Activated CD4-positive, alpha-beta T cell treated with anti-CD3 and anti-CD28 coated beads for 4 hours (primary cell): ENCODE measurements at regions not wholly inside any gene's neighbourhood (a gene's known extent, or its start where the extent isn't known, plus 50 kb on each side); places are given as distances from the start of the nearest gene placed in this dataset.

ENCODE experiments used
- DNase-seq, 2 donors: peaks; one replicate each; pipeline ENCODE4 v3.0.0-alpha.2; 2020

DNA sequence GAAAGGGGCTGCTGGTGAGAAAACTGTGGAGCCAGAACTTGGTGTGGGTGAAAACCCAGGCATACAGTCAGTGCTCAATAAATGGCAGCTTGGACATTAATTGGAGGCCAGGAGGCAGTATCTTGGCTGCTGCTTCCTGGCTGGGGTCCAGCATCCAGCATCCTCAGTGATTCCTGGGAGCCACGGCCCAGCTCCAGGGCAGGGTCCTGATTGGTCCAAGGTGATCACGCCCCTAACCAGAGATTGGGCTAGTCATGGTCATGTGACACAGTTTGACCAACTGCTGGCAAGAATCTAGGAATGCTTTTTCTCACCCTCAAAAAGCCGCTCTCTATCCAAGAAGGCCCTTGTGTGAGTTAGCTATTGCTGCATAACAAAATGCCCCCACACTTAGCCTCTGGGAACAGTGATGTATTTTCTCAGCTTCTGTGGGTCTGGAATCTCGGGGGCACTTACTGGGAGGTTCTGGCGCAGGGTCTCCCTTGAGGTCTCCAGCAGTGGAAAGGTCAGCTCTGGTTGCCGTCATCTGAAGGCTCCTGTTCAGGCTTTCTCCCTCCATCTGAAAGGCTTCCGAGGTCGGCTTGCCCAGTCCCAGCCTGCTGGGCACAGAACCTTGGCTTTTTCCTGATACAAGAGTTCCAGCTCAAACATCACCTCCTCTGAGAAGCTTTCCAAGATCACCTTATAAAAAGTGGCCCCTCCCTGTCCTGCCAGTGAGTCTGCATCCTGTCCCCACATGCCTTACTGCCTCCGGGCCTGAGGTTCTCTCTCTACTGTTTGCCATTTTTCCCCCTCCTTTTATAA, 119.2 kb upstream of the NCOR2 start:
- DNase-seq, result no peak

DNA sequence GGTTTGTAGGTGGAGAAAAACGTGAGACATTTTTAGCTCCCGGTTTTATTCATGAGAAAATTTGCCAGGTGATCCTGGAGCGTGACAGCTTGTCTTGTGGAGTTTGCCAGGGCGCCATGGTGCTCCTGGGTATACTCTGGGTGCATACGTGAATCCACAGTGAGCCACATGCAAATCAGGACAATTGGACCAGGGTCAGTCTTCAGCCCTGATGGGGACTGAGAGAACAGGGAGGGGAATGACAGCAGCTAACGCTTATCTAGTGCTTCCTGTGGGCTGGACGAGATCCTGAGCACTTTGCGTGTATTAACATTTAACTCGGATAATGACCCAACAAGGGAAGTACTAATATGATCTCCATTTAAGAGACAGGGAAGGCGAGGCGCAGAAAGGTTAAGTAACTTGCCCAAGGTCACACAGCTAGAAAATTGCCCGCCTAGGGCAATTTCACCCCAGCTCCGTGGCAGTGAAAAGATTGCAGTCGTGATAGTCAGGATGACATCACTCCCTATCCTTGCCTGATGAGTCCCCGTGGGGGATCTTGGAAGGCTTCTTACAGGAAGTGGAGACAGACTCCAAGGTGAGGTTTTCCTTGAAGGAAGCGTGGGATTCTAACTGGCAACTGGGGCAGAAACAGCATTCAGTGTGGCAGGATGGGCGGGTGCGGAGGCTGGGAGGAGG, 118.4 kb upstream of the NCOR2 start:
- DNase-seq, result no peak

DNA sequence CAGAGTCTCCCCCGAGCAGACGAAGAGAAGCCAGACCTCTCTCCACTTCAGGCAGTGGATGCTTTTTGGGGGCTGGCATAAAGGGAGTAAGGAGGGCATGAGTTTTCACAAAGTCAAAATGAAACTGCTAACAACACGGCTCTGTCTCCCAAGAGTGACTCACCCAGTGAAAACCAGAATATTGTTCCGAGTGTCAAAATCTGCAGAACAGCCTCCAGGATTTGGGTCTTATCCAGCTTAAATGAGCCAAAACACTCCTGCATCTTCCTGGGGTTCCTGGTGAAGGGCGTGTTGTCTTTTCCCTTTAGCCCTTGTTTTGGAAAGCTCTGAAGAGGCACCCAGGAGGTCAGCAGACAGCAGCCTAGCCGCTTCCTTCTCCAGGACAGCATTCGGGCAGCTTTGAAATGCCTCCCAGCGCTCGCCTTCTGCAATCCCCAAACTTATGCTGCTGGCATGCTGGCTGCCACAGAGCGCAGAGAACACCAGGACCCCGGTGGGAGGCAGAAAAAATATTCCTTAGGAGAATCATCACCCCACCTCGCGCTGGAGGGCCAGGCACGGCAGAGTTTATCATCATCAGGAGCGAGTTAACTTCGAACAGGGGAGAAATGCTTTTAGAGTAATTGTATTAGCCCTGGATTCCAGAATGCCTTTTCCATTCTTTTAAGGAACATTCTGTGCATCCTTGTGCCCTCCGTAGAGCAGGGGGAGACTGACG, 117.7 kb upstream of the NCOR2 start:
- no peak for DNase-seq

DNA sequence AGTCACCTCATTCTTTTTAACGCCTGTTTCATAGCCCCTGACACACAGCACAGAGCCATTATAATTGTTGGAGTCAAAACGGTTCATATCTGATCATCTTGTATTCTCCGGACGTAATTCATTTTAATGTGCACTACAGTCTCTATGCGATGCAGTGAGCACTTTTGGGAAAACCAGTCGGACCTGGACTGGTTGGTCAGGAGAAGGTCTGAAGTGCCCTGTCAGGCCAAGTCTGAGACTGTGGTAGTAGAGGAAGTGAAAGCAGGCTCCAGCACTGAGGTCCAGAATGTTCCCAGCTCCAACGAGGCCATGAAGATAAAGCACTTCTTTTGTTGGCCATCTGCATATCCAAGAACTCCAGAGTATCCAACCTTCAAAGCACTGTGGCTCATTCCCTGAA, 117.1 kb upstream of the NCOR2 start:
- no peak for DNase-seq

DNA sequence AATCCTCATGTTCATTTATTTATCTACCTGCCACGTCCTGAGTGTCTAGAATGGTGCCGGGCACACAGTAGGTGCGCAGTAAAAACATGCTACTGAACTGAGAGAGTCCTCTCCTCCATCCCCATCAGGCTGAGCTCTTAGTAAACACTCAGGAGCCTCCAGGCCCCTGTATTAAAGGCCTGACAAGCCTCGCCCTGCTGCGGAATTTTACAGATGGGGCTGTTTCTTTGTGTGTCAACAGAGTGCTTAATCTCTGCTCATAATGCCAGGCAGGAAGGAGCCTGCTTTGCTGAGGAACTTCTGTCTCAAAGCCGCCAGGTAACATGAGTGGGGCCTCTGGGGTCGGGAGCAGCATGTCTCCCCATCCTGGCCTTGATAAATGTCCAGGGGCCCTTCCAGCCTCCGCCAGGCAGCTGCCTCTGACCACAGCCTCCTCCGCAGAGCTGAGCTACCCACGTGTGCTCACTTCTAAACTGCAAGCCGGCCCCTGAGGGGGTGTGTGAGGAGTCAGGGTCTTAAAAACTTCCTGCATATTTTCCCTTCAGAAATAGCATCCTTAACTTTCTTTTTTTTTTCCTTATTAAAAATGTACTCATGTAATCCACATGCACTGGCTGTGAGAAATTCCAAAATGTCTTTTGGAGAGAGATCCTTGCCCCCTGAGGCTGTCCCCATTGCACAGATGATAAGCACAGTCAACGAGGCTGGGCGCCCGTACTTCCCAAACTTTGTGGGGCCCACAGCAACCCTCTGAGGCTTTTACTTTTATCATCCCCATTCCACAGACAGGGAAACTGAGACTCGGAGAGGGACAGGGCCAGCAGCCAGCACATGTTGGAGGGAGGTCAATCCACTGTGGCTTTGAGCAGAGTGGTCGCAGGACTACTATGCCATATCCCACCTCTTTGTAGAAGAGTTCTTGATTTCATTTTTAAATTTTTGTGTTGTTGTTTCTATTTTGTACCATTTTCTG, 116.0 kb upstream of the NCOR2 start:
- no peak for DNase-seq

DNA sequence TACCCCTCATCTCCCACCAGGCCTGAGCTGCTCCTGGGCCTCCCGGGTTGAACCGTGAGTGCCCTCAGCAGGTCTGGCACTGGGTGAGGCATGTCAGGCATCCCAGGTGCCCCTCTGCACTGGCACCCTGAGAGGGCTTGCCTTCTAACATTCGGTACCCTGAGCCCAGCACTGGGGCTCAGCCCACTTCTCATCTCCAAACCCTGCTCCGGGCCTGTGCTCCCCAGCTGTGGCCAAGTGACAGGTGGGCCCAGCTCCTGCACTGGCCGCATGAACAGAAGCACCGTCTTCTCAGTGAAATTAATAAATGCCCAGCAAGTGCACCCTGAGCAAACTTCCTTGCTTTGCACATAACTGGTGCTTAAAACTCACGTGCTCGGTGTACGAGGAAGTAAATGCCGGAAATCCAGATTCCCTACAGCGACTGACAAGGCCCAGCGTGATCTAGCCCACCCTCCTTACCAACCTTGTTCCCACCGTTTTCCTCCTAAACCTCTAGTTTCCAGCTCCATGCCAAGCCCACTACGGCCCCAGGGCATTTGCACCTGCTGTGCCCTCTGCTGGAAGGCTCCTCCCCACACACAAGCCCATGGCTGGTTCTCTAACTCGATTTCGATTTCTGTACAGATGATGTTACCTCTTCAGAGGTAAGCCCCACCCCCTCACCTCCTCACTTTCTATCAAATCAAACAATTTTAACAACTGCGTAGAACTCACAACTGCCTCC, 115.2 kb upstream of the NCOR2 start:
- DNase-seq, result no peak

DNA sequence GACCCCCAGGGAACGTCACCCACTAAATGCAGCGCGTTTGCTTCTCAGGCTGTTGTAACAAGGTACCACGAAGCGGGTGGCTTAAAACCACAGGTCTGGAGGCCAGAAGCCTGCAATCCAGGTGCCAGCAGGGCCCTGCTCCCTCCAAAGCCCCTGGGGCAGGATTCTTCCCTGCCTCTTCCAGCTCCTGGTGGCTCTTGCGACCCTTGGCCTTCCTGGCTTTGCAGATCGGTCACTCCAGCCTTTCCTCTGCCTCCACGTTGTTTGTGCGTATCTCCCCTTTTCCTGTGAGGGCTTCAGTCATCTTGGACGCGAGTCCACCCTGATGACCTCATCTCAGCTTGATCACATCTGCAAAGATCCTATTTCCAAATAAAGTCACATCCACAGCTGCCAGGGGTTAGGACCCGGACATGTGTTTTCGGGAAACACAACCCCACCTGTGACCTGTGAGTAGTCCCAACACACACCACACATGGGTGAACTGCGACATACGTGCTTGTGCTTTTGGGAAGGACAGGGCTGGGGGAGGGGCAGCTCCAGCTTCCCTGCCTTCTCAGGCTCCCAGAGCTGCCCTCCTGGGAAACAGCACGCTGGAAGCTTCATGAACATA, 114.5 kb upstream of the NCOR2 start:
- DNase-seq, result no peak

DNA sequence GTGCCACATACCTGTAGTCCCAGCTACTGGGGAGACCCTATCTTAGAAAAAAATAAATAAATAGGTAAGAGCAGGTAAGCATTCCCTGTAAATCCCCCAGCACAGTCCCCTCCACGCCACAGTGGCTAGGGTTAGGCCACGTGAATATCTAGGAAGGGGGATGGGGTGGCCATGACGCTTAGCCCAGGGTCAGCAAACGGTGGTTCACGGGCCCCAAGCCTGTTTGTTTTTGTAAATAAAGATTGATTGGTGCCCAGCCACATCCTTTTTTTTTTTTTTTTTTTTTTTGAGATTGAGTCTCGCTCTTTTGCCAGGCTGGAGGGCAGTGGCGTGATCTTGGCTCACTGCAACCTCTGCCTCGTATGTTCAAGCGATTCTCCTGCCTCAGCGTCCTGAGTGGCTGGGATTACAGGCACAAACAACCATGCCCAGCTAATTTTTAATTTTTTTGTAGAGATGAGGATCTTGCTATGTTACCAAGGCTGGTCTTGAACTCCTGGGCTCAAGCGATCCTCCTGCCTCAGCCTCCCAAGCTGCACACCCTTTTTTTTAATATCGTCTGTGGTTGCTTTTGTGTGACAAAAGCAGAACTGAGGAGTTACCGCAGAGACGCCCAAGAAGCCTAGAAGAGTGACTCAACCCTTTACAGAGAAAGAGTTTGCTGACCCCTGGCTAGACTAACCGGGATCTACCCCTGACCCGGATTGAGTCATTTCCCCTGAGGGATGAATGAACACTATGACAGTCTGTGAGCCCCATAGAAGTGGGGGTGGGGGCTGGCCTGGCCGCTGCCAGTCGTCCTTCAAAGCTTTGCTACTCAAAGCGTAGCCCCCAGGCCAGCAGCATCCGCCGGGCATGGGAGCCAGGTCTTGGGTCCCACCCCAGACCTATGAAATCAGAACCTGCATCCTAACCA, 113.7 kb upstream of the NCOR2 start:
- peak in 1 of 2 donors; percentile 8 for DNase-seq

DNA sequence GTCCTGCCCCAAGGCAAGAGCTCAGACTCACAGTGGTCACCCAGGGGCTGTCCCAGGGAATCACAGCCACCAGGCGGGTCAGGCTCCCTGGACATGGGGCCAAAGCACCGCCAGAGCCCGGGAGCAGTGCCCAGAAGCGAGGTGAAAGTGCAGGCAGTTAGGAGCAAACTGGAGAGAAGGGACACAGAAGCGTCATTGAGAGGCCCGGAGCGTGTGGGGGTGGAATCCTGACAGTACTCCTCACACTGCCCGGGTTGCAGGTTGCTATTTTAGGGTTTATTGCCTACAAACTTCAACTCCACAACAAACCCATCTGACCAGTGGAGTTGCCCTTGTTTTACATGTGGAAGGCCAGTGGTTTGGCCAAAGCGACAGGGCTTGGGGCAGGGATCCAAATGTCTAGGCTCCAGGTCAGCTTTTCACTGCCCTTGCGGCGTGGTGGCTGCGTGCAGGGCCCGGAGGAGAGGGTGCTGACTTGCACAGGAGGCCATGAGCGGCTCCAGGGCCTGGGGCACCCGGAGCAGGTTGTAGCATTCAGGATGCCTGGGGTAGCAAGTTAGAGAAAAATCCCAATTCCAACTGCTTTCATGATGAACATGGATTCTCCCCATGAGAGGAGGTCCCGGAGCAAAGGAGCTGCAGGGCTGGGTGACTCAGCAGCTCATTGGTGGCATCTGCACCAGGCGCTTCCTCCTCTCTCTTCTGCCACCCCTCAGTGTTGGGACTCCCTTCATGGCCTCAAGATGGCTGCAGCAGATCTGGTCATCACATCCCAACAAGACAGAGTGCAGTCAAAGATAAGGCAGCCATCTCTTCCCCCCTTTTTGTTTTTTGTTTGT, 112.3 kb upstream of the NCOR2 start:
- no peak for DNase-seq

DNA sequence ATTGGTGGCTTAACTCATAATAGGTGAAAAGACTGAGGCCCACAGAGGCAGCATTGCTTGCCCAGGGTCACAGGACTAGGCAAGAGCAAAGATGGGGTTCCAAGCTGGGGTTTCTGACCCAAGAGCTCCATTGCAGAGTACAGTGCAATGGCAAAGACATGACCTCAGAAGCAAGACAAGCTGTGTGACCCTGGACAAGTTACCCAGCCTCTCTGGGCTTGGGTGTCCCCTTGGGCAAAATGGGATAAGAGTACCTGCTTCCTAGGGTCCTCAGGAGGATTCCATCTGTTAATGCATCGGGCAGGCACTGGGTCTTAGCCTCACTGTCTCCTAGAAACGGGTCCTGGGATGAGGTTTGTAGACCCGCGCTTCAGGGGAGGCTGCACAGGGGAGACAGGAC, 111.6 kb upstream of the NCOR2 start:
- no peak for DNase-seq

DNA sequence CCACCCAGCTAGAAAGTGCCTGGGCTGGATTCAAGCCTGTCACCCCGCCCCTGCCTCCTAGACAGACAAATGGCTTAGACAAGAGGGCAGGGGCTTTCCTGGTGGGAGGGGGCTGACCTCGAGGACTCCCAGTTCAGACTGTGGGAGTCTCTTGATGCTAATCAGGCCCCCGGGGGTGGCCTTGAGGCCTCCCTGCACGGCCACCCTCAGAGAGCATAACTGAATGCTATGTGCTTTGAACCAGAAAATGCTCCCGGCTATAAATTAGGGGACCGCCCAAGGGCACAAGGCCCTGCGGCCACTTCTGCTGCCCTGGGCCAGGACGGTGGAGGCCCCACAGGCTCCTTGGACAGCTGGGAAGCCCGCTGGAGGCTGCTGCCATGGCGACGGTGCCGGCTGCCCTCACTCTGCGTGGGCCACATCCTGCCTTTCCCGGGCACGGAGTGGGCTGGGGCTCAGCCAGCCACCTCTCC, 111.0 kb upstream of the NCOR2 start:
- no peak for DNase-seq

DNA sequence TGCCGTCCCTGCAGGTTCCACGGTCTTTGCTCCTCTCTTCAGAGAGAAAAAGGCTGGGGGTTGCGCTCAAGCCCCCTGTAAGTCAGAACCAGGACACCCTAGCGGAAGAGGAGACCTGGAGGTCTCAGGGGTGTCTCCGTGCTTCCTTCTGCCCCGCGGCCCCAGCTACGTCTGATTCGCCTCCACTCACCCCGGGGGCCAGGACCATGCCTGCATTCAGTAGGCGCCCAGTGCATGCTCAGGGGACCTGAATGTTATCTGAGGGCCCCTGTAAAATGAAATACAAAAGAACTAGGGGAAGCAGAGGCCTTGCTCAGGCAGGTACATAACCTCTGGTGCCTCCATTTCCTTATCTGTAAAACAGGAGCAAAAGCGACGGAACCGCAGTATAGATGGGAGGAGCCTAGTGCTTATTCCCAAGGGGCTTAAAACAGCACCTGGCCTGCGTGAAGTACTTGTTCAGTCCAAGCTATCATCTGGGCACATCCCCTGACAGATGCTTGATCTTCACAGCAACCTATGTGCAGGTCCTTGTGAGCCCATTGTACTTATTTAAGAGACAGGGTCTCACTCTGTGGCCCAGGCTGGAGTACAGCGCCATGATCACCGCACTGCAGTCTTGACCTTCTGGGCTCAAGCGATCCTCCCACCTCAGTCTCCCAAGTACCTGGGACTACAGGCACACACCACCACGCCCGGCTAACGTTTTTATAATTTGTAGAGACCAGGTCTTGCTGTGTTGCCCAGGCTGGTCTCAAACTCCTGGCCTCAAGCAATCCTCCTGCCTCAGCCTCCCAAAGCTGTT, 110.3 kb upstream of the NCOR2 start:
- DNase-seq, result no peak

DNA sequence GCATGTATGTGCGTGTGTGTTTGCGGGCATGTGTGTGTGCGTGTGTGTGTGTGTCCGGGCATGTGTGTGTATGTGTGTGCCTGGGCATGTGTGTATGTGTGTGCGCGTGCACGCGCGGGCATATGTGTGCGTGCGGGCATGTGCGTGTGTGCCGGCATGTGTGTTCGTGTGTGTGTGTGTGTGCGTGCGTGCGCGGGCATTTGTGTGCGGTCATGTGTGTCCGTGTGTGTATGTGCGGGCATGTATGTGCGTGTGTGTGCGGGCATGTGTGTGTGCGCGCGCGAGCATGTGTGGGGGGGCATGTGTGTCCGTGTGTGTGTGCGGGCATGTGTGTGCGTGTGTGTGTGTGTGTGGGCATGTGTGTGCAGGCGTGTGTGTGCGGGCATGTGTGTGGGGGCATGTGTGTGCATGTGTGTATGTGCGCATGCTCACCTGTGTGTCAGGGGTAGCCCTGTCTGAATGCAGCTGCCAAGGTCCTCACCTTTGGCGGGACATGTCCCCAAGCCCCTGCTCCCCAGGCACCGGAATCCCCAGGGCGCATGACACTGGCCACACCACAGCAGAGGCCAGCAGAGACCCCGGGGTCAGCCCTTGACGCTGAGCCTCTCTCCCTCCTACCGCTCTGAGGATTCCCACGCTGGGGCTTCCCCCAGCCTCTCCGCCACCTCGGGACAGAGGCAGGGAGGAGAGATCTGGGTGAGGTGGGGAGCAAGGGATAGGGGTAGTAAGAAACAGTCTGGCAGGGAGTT, 109.5 kb upstream of the NCOR2 start:
- DNase-seq, result no peak

DNA sequence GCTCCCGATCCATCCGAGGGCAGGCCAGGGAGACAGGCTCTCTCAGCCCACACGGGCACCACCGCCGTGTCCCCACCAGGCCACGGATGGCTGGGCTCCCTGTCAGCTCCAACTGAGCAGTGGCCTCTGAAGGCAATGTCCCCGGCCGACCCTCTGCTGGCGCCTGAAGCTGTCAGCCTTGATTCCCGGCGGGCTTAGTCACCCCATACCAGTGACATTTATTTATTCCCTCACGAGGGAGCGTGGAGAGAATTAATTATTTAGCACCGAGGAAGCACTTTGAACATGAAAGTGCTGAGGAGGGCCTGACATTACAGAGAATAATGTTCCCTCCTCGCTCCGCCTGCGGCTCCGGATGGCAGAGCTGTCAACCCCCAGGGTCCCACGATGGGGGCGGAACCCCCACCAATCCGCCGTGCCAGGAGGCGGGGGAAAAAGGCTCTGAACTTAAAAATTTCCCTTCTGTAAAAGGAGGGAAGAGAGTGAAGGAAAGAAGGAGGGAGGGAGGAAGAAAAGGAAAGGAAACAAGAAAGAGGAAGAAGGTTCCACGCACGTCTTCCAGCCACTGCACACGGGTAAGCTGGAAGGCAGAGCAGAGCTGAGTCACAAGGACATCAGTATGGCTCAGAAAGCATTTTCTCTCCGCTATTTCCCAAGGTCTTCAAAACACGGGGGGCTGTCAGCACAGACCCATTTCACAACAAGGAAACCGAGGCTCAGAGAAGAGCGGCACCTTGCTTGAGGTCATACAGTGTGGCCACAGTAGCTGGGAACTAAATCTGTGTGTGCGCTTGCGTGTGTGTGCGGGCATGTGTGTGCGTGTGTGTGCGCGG, 108.7 kb upstream of the NCOR2 start:
- no peak for DNase-seq

DNA sequence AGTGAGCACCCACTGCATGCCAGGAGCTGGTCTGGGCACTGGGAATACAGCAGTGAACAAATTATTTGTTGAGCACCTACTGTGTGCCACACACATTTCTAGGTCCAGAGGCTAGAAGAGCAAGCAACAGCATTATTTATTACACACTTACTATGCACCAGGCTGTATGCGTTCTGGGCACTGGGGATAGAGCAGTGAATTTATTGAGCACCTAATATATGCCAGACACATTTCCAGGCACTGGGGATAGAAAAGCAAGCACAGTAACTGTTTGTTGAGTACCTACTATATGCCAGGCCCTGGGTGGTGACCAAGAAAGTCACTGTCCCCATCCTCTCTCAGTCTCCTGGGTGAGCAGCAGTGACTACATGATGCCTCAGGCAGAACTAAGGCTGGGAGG, 107.5 kb upstream of the NCOR2 start:
- no peak for DNase-seq

DNA sequence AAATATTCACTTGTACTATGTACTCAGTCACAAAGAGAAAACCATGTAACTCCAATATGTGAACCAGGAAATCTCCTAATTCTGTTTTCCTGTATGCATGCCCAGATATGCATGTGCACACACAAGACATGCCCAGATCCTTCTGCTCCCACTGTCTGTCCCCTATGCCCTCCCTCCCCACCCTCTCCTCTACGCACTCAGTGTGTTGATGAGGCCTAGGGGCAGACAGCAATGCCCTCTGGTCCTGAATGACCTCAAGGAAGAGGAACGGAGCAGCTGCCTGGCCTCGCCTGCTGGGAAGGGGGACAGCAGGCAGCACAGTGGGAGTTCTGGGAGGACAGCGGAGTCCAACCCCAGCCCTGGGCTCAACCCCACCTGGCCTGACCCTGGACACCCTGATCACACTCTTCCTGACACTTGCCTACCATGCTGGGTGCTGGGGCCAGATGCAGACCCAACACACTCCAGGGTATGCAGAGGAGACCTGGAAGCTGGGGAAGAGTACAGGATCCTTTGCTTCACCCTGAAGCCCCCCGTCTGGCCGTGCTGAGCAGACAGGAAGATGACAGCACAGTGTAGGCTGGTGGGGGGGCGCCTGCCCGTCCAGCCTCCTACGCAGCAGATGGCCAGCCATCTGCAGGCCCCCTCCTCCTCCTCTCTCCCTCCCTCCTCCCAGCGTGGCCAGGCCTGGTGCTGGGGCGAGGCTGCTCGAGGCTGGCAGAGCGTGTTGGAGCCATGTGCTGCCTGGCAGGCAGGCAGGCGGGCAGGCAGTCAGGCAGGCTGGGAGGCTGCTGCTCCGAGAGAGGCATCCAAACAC, 106.6 kb upstream of the NCOR2 start:
- DNase-seq, result no peak
